ENCODE measurements at regions not wholly inside any gene's neighbourhood (a gene's known extent, or its start where the extent isn't known, plus 50 kb on each side); places are given as distances from the start of the nearest gene placed in this dataset.

GRCh38 chr12:116382686-116383530 is 105.4 kb upstream of the MED13L start:
- DNase-seq, result no peak

GRCh38 chr12:116384175-116384574 is 106.7 kb upstream of the MED13L start:
- no peak for DNase-seq

GRCh38 chr12:116384691-116385485 is 107.4 kb upstream of the MED13L start:
- peak; percentile 20 for DNase-seq

- peak; percentile 87 for DNase-seq
Measured at GRCh38 chr12:116385486-116386217, 108.2 kb upstream of the MED13L start.

- no peak for DNase-seq
Measured at GRCh38 chr12:116389326-116389725, 111.8 kb upstream of the MED13L start.

- no peak for DNase-seq
Measured at GRCh38 chr12:116389990-116390389, 112.5 kb upstream of the MED13L start.

- DNase-seq, result no peak
Measured at GRCh38 chr12:116390401-116391335, 113.2 kb upstream of the MED13L start.

- DNase-seq, result no peak
Measured at GRCh38 chr12:116391501-116391900, 114.0 kb upstream of the MED13L start.

GRCh38 chr12:116392061-116392460 is 114.6 kb upstream of the MED13L start:
- DNase-seq, result no peak

- DNase-seq, result no peak
Measured at GRCh38 chr12:116393255-116393654, 115.8 kb upstream of the MED13L start.

- peak; percentile 58 for DNase-seq
Measured at GRCh38 chr12:116393859-116394650, 116.6 kb upstream of the MED13L start.

GRCh38 chr12:116395396-116395795 is 117.9 kb upstream of the MED13L start:
- no peak for DNase-seq

GRCh38 chr12:116397148-116397547 is 119.7 kb upstream of the MED13L start:
- DNase-seq, result no peak

- no peak for DNase-seq
Measured at GRCh38 chr12:116398193-116398592, 120.7 kb upstream of the MED13L start.

GRCh38 chr12:116399055-116399454 is 121.6 kb upstream of the MED13L start:
- DNase-seq, result no peak

- peak; percentile 37 for DNase-seq
Measured at GRCh38 chr12:116400636-116401372, 123.3 kb upstream of the MED13L start.

GRCh38 chr12:116401565-116401964 is 124.1 kb upstream of the MED13L start:
- DNase-seq, result no peak

GRCh38 chr12:116402163-116402939 is 124.9 kb upstream of the MED13L start:
- DNase-seq, result no peak

- DNase-seq, result no peak
Measured at GRCh38 chr12:116403546-116403945, 126.1 kb upstream of the MED13L start.

- no peak for DNase-seq
Measured at GRCh38 chr12:116404247-116404646, 126.8 kb upstream of the MED13L start.

Measured in GF-D8 (cell line).